ENCODE measurements at regions not wholly inside any gene's neighbourhood (a gene's known extent, or its start where the extent isn't known, plus 50 kb on each side); places are given as distances from the start of the nearest gene placed in this dataset.

DNA sequence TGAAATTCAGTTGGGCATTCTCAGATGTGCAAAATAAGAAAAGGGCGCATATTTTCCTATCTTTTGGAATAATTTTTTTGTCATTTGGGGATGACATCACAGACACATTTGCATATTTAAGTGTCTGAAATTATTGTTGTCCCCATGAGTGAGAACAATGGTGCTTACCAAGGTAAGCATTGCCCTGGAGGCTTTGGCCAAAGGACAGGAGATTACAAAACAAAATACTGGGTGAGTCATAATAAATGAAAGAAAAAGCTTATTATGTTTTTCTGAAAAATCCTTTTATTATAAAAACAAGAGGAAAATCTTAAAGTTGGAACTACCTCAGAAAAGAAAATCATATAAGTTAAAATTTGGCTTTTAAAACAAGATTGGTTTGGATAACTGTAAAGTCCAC lies 254.9 kb downstream of the BTG1 start:
- TF ChIP-seq, protein P1, sequence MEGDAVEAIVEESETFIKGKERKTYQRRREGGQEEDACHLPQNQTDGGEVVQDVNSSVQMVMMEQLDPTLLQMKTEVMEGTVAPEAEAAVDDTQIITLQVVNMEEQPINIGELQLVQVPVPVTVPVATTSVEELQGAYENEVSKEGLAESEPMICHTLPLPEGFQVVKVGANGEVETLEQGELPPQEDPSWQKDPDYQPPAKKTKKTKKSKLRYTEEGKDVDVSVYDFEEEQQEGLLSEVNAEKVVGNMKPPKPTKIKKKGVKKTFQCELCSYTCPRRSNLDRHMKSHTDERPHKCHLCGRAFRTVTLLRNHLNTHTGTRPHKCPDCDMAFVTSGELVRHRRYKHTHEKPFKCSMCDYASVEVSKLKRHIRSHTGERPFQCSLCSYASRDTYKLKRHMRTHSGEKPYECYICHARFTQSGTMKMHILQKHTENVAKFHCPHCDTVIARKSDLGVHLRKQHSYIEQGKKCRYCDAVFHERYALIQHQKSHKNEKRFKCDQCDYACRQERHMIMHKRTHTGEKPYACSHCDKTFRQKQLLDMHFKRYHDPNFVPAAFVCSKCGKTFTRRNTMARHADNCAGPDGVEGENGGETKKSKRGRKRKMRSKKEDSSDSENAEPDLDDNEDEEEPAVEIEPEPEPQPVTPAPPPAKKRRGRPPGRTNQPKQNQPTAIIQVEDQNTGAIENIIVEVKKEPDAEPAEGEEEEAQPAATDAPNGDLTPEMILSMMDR (IDR thresholded peaks at IDR 0.05; ENCODE audit: low read depth, low read length, missing control alignments) = no peak
- H3K4me3 ChIP-seq (replicated peaks; ENCODE audit: low read depth, low read length) = no peak overlapping the region
- DNase-seq (ENCODE audit: extremely low read depth, low read depth) = no peak

DNA sequence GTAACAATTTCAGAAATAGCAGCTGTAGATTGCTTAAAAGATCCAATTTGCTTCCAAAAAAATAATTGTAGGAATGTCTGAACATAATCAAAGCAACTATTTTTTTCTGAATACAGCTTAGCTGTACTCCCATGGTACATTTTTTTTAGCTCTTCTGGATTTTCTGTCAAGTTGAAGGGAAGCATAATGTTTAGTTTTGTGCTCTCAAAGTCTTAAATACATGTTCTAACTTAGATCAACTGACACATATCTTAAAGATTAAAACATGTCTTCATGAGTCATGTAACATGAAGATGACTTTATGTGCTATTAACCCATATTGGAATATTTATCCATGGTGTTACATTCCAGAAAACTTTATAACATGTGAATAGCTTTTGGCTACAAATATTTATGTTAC lies 255.7 kb downstream of the BTG1 start:
- DNase-seq (ENCODE audit: extremely low read depth, low read depth) = no peak

DNA sequence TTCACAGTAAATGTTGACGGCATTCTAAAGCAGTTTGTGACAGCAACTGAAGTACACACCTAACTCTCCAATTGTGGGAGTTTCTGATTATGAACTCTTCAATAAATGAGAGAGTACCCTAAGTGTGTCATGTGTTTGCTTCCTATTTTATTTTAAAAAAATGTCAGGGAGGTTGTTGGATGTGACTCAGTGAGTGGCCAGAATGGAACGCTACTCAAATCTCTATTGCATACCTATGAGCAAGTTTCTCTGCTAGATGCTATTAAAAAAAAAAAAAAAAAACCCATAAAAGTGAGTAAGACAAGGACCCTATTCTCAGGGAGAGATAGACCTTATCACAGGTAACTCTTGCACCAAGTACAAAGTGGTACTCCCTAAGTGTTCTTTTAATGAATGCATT lies 256.6 kb downstream of the BTG1 start:
- TF ChIP-seq, protein P1 (IDR thresholded peaks at IDR 0.05; ENCODE audit: low read depth, low read length, missing control alignments) = no peak
- no peak for DNase-seq (ENCODE audit: extremely low read depth, low read depth)
- H3K4me3 ChIP-seq (replicated peaks; ENCODE audit: low read depth, low read length) = no peak overlapping the region

More for the DNA sequence above, 255.7 kb downstream of the BTG1 start:
- TF ChIP-seq, protein P1 (IDR thresholded peaks at IDR 0.05; ENCODE audit: low read depth, low read length, missing control alignments) = no peak
- no peak overlapping the region for H3K4me3 ChIP-seq (replicated peaks; ENCODE audit: low read depth, low read length)

DNA sequence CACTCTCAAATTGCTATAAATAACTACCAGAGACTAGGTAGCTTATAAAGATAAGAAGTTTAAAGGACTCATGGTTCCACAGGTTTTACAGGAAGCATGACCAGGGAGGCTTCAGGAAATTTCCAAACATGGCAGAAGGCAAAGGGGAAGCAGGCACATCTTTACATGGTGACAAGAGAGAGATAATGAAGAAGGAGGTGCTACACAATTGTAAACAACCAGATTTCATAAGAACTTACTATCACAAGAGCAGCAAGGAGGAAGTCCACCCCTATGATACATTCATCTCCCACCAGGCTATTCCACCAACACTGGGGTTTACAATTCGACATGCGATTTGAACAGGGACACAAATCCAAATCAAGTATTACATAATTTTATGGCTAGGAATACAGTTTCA lies 257.7 kb downstream of the BTG1 start:
- DNase-seq (ENCODE audit: extremely low read depth, low read depth) = no peak
- no peak overlapping the region for H3K4me3 ChIP-seq (replicated peaks; ENCODE audit: low read depth, low read length)
- TF ChIP-seq, protein P1 (IDR thresholded peaks at IDR 0.05; ENCODE audit: low read depth, low read length, missing control alignments) = no peak

DNA sequence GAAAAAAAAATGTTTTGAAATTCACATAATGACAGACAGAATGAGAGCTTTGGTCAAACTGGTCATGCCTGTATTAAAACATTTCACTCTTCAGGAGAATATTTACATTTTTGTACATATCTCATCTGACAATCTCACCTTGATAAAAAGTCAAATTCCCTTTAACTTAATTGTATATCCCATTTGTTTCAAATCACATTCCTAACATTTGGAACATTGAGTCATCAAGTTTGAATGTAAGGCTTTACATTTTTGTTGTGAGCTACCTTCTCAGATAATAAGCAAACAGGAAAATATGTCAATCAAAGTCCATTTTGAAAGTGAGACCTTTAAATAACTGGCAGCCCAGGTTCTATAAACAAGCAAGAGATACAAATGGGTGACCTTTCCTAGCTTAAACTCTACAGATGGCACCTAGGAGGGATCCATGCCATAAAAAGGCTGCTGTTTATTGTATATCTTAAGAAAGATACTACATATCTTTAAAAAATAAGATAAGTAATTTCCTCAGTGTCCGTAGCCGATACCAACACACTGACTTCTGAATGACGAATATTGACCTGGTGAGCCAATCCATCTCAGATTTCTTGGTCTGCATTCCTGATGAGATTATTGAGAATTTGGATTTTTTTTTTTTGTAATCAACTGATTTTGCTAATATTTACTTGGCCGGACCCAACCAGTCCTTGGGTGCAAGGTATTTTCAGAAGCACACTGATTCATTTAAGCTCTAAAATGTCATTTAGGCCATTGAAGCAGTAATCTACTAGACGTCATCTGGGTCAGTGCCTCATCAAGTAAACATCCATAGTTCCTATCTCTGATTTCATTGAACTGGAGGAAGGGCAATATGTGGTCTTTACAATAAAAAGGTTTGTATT lies 259.6 kb downstream of the BTG1 start:
- TF ChIP-seq, protein P1 (IDR thresholded peaks at IDR 0.05; ENCODE audit: low read depth, low read length, missing control alignments) = no peak
- H3K4me3 ChIP-seq (replicated peaks; ENCODE audit: low read depth, low read length) = no peak overlapping the region
- no peak for DNase-seq (ENCODE audit: extremely low read depth, low read depth)

DNA sequence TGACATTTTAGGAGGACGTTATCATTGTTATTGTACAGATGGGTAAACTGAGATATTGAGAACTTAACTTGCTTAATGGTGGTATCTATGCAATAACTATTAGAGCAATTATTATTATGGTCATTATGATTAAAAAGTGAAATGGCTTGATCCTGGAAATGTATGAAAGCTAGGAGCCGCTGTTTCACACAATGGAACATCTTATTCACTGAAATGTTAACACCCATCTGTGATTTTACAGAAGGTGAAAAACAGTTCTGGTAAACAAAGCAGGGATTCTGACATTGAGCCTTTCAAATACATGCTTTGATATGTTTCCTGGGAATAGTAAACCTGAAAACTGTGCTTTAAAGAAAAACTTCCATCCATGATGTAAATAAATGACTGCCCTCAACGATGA lies 261.4 kb downstream of the BTG1 start:
- H3K4me3 ChIP-seq (replicated peaks; ENCODE audit: low read depth, low read length) = no peak overlapping the region
- no peak for DNase-seq (ENCODE audit: extremely low read depth, low read depth)
- TF ChIP-seq, protein P1 (IDR thresholded peaks at IDR 0.05; ENCODE audit: low read depth, low read length, missing control alignments) = no peak

Measured in HFF-Myc (cell line).